AG20443 (cell line): ENCODE measurements at regions not wholly inside any gene's neighbourhood (a gene's known extent, or its start where the extent isn't known, plus 50 kb on each side); places are given as distances from the start of the nearest gene placed in this dataset.

ENCODE experiments used
- DNase-seq: peaks from one replicate; pipeline ENCODE4 v3.0.0; 2012; ENCODE audit warnings: low spot score, mixed read lengths

DNA sequence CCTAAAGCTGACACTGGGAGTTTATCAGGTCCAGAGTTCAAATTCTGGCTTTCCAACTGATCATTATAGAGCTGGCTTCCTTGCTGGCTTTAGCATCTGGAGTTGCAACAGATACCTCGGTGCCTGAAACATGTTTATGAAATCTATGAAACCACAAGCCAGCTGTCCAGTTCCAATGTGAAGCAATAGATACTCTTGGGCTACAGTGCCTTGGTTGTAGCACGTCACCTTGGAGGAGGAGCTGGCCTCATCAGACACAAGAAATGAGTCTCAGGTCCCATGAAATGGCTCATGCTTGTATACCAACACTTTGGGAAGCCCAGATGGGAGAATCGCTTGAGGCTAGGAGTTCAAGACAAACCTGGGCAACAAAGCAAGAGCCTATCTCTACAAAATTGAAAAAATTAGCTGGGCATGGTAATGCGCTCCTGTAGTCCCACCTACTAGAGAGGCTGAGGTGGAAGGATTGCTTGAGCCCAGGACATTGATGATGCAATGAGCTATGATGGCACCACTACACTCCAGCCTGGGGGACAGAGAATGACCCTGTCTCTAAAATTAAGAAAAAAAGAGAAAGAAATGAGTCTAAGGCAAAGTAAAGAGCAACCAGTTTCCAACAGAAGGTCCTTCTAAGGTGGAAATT, 132.5 kb upstream of the ZNF648 start:
- peak; percentile 89 for DNase-seq

DNA sequence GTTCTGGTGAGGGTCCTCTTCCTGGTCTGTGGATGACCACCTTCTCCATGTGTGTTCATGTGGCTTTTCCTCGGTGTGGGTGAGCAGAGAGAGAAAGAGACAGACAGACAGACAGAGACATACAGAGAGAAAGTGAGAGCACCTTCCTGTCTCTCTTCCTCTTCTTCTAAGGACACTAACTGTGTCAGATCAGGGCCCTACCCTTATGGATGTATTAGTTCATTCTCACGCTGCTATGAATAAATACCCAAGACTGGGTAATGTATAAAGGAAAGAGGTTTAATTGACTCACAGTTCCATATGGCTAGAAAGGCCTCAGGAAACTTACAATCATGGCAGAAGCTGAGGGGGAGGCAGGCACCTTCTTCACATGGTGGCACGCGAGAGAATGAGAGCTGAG, 131.5 kb upstream of the ZNF648 start:
- no peak for DNase-seq

DNA sequence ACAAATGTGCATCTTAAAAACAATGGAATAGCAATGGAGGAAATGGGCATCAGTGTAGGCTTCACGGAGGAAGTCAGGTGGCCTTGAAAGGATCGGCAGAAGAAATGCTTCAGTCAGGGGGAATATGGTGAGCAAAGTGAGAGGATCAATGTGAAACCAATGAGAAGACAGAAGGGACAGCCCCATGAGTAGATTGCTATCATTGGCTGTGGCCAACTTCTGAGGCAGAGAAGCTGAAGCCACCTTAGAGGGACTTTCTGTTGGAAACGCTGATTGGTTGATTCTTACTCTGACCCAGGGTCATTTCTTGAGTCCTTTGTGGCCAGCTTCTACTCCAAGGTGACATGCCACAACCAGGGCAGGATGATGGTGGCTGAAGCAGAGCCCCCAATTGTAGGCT, 130.7 kb upstream of the ZNF648 start:
- no peak for DNase-seq

DNA sequence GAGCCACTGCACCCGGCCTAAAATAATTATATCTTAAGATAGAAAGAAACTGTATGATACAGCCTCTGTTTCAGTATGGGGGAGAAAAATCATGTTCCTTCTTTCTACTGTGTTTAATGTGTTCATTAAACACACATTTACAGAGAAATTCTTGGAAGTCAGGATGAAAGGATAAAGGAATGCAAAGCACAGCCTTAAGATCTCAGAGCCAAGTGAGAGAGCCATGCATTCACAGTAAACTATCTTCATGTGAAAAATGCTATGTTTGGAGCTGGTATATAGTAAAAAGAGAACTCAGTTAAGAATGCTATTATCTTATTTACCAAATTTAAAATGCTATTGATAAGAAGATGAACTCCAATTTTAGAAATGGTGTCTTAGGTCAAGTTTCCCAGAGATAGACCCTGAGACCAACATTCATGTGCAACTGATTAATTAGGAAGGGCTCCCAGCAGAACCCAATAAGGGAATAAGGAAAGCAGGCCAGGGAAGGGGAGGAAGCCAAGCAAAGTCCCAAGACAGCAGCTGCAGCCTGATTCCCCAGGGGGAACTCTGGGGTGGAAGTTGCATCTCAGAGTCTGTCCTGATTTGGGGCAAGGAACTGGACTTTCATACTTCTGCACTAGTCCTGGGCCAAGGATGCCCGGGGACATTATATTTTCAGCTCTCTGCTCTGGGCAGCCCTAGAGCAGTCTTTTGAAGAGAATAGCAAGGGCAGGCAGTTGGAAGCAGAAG, 130.0 kb upstream of the ZNF648 start:
- DNase-seq: no peak

DNA sequence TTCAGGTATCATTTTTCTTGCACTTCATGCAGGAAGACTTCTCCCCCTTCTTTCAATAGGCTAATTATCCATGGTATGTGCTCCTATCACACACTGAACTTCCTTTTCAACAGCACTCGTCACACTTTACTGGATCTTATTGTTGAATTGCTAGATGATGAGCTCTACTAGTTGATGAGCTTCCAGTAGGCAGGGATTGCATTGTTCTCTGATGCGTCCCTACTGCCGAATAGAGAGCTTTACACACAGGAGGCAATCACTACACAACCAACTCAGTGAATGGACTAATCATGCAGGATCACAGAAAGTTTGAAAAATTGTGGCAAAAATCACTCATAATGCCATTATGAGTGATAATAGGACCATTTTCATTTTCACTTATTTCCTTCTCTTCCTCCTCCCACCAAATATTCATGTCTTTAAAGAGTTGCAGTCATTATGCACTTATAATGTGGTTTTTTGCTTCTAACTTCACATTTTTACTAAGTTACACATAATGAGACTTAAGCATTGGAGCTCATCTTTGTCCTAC, 128.1 kb upstream of the ZNF648 start:
- peak; percentile 69 for DNase-seq

DNA sequence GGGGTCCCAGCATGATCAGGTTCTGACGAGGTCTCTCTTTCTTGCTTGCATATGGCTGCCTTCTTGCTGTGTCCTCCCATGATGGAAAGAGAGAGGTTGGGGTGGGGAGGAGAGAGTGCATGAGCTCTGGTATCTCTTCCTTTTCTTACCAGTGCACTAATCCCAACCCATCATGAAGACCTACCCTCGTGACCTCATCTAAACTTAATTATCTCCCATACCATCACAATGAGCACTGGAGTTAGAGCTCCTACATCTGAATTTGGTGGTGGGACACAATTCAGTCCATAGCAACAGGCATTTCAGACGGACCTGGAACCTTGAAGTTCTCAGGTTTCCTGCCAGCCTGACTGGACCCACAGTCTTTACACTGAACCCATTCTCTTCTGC, 125.2 kb upstream of the ZNF648 start:
- DNase-seq: no peak

DNA sequence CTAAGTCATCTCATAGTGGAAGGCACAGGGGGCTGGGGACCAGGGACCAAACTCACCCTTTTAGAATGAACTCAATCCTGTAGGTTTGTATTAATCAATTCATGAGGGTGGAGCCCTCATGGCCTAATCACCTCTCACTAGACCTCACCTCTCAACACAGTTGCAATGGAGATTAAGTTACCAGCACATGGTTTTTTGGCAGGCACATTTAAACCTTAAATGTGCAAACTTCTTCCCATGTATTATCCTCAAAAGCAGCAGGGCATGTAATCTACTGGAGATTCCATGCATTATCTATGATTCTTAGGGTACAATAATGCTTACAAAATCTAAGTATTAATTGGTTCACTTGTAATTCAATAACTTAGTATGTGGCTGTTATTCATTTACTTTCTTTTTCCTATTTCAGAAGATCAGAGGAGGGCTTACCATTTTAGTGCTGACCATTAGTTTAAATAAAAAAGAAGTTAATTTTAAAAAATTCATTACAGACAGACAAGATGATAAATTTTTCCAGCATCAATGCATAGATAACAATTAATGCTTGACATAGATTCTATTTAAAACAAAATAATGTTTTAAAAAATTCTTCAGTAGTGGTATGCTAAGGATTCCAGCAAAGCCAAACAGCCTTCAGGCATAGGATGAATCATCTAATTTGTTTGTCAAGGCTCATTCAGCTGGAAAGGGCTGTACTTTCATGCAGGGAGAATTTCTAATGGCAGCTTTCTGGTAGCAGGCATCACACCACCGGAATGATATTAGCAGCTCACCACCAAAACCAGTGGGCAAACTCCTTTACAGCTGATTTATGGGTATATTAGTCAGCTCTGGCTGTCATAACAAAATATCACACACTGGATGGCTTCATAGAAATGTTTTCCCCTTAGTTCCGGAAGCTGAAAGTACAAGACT, 124.6 kb upstream of the ZNF648 start:
- peak; percentile 88 for DNase-seq

DNA sequence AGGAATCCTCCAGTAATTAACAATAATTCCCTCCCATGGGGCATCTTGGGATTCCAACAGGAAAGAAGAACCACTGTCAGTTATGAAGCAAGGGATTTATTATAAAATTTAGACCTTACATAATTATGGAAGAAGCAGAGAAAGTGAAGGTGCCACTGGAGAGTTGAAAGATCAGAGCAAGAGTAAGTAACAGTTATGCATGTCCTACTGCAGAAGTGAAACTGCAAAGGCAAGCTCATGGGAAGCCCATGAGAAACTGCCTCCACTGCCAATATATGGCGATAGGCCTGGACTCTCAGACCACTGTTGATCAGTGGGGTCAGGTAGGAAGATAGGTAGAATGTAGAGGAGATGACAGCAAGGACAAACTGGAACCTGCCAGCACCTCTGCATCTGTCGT, 123.6 kb upstream of the ZNF648 start:
- DNase-seq: no peak

DNA sequence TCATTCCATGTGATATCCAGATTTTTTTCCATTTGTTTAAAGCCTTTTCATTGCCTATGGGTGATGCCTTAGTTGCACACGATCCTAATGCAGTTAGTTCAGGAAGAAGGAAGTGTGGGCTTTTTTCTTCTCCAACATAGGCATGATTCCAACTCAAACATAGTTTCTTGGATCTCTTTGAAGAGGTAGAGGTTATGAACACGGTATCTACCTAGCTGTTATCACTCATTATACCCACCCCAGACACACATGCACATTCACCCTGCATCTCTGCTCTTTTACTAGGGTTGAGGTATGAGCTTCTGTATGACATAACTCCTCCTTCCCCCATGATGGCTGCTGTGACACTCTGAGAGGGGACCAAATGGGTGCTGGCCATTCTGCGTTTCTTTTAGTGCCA, 122.1 kb upstream of the ZNF648 start:
- DNase-seq: no peak

DNA sequence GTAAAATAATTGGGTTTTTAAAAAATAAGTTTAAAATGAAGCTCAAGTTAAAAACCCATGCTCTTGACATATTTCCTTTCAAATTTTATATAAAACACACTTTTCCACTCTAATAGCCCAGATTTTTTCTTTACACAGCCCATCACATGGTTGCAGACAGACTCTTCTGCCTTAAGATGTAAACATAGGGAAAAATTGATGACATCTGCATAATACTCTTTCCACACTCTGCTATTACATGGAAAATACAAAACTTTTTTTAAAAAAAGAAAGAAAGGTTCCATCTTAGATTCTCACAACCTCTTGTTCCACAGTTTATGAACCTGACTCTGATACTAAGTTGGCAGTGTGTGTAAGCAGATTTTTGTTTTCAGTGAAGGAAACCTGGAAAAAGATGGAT, 120.8 kb upstream of the ZNF648 start:
- DNase-seq: no peak

DNA sequence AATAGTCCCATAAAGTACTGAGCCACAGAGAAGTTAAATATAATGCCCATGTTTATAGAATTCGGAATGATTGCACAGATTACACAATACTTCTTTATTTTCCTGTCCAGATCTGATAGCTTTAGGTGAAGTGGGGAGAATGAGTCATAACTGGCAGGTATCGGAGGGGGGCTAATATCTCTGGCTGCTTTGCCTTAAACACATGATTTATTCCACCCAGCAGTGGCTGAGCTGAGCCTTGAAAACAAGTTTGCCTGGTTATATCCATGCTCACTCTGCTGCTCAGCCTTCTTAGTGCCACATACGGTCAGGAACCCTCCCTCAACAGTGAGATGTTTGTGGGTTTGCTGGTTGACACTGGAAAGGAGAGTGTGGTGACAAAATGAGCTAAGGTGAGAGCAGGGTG, 119.7 kb upstream of the ZNF648 start:
- no peak for DNase-seq

DNA sequence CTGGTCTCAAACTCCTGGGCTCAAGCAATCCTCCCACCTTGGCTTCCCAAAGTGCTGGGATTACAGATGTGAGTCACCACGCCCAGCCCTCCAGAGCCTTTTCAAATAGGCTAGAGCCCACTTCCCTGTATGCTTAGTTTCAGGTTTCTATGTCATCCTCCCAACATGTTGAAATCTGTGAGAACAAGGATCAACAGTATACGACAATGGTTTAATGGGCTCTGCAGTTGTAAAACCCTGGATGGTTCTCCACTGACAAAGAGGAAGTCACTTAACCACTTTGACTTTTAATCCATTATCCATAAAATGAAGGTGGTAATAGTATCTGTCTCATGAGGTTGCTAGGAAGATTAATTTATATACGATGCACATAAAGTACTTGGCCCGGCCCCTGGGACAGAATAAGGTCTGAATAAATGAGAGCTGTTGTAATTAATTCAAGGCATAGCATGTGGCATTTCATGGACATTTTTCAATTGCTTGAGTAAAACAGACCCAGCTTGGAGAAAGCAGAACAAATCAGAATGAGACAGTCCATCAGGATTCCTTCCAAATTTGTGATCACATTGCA, 113.9 kb upstream of the ZNF648 start:
- DNase-seq: no peak

DNA sequence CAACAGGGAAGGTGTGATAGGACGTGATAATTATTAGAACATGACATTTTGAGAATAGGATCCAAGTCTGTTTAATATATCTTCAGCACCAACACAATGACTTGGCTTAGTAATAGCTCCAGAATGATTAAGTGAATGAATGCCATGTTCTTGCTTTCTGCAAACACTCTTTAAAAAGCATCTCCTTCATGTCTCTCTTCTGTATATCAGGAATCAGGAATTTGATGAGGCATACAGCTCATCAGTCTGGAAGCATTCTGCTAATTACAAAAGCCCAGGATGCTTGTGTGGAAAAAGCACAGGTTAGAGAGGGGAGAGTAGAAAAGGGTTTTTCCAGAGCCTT, 113.0 kb upstream of the ZNF648 start:
- no peak for DNase-seq

DNA sequence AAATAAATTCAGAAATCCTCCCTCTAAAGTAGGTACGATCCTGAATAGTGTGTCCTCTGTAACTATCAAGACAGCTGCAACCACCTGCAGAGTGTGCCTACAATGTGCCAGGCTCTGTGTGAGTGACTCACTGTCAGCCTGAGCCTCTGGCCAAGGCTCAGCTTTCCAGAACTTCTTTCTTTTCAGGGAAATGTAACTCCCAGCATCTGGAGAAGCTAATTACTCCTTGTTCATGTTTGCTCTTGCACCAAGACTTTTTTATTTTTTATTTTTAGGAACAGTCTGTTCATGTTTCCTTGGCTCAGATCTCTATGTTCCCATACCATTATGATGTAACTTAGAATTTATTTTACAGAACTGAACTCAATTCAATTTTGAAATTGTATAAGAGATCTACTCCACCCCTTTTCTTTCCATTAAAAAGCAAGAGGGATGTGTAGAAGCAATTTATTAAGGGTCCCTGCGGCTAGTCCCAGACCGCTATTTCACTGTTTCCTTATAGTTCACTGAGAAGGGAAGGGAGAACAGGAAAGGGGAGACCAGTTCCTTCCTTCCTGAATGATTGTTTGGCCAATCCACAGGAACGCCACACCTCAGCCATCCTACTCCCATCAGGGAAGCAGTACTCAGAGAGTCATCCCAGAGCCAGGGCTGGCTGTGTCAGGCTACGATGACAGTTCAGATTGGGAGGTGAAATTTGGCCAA, 112.4 kb upstream of the ZNF648 start:
- no peak for DNase-seq

DNA sequence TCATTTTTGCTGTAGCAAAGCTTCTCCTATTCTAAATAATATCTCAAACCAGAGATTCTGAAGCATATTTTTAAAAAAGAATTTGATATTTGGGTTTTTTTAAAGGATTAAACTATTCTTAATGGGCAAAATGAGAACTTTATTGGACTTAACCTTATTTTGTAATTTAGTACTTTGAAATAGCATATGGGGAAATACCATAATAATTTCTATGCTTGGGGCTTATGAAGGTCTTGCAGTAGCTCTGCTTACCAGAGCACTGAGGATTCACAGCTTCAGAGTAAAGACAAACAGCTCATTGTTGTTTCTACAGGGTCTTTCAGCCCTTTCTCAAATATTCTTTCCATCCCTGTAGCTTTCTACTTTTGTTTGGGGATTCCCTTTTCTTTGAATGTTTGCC, 111.2 kb upstream of the ZNF648 start:
- no peak for DNase-seq

DNA sequence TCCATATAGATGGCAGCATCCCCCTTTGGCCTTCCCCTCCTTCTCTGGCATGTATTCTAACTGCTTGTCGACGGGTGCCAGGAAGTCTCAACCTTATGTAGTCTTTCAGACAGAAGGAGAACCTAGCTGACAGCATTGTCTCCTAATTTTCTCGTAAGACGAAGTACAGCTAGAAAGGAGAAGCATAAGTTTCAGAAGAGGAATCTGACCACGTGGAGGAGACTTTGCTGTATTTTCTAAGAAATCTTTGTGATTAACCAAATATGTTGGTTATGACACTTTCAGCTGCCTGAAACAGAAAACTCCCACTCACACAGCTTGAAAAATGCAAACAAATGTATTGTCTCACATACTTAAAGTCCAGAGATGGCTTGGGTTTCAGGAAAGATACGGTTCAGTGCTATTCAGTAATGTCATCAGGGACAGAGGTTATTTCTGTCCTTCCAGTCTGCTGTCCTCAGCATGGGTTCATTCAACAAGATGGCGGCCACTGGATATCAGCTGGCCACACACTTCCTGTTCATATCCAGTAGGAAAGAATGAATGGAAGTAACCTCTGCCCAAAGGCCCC, 109.5 kb upstream of the ZNF648 start:
- no peak for DNase-seq

DNA sequence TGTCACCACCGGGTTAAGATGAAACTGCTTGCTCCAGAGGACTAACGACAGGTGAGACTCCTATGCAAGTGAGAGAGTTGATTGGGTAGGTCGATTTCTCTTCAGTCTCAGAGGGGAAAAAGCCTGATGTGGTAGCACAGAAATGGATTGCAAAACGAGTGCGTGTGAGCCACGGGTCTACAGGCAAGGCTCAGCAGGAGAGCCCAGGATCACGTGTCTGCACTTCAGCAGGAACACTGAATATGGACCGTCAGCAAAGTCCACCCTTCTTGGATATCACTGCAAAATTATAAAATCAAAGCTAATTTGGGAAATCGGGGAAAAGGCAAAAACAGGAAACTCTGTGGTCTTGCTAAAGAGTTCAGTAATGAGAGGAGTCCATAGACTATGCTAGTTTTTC, 107.7 kb upstream of the ZNF648 start:
- no peak for DNase-seq

DNA sequence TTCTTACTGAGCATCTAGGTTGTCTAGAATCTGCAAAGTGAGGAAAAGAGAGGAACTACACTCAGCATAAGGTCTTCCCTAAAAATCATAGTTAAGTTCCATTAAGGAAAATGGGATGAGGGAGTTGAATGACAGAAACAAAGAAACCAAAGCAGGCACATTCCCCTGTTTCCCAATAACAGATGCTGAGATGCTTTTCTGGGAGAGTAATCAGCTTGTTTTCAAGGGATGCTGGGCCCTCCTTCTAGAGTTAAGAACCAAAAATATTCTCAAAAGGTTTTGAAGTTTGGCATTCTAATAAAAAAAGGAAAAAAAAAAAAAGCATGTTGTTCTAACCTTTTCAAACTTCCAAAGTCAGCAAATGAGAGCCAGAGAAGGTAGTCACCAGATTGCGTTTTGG, 105.2 kb upstream of the ZNF648 start:
- DNase-seq: no peak

DNA sequence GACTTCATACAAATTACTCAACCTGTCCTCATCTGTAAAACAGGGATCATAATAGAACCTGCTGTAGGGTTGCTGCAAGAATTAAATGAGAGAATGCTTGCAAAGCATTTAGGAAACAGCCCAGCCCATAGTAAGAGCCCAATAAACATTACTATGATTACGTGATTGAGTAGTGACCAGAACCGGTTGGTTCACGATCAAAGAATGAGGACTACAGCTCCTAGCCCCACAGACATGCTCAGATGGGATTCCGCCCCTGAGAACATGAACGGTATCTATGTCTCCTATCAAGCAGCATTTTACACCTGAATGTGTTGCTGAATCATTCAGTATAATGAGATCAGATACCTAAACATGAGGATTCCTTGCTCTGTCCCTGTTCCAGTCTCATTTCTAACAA, 104.8 kb upstream of the ZNF648 start:
- no peak for DNase-seq

DNA sequence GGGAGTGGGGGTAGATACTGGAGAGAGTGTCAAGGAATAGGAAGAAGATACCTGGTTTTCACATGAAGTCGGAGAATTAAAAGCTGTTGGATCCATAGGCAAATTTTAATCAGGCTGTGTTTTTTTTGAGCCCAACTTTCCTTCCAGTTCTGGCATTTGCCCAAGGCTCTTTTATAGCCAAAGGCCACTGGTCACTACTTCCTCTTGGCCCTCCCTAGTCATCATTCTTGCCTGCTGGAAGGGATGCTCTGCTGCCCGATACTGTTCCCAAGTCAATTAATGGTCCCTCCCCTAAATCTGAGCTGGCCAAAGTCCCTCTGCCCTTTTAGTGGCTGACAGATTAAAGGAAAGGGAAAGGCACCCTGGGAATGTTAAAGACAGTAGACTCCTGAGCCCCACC, 102.8 kb upstream of the ZNF648 start:
- DNase-seq: no peak

DNA sequence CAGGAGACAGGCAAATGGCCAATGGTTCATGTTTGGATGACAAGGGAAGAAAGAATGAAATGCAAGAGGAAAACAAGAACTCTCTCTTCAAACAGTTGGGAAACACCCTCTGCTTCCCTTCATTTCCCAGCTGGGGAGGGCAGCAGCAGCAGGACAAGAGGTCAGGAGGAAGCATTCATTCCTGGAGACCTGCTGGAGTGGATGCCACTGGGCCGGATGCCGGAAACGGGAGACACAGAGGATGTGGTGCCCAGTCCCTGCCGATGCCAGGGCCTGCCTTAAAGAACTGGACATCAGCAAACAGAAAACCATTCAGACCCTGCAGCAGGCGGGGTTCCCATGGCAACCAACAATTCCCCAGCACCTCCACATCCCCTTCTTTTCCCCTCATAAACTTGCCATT, 102.3 kb upstream of the ZNF648 start:
- peak; percentile 68 for DNase-seq

DNA sequence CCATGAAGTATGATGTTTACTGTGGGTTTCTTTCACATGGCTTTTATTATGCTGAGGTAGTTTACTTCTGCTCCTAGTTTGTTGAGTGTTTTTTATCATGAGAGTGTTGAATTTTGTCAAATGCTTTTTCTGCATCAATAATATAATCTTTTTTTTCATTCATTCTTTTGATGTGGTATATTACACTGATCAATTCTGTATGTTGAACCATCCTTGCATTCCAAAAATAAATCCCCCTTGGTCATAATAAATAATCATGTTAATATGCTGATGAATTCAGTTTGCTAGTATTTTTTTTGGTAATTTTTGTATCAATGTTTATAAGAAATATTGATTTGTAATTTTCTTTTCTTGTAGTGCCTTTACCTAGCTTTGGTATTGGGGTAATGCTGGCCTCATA, 97.9 kb upstream of the ZNF648 start:
- DNase-seq: no peak
